Neural progenitor cell (in vitro differentiated cells): ENCODE measurements at regions not wholly inside any gene's neighbourhood (a gene's known extent, or its start where the extent isn't known, plus 50 kb on each side); places are given as distances from the start of the nearest gene placed in this dataset.

Experiments
- CTCF ChIP-seq: fragments of 200-600 bp; sonication (generic); IDR thresholded peaks from 2 replicates; pipeline ENCODE4 v1.5.1; 2017; ENCODE audit warnings: antibody characterized with exemption, mild to moderate bottlenecking
- EZH2 ChIP-seq: fragments of 200-600 bp; sonication (generic); IDR thresholded peaks from 2 replicates; pipeline ENCODE4 v1.6.1; 2017; ENCODE audit warnings: antibody characterized with exemption, mild to moderate bottlenecking, moderate library complexity

- no peak for TF ChIP-seq EZH2
- no peak for TF ChIP-seq CTCF
These were observed 356.6 kb upstream of the ZMIZ1 start for GRCh38 chr10:78712147-78712546.
